NT2/D1 (cell line): ENCODE measurements at regions not wholly inside any gene's neighbourhood (a gene's known extent, or its start where the extent isn't known, plus 50 kb on each side); places are given as distances from the start of the nearest gene placed in this dataset.

Source experiments
- SUZ12 ChIP-seq: IDR thresholded peaks from 2 replicates; pipeline ENCODE4 v1.6.1; 2011; ENCODE audit not compliant: insufficient read length, insufficient read depth; ENCODE audit errors: extremely low read depth
- YY1 ChIP-seq: IDR thresholded peaks from 2 replicates; pipeline ENCODE4 v1.6.1; 2011; ENCODE audit not compliant: insufficient read length, insufficient read depth

GRCh38 chr5:107744418-107745330 is 73.9 kb upstream of the EFNA5 start:
- TF ChIP-seq YY1 (no peak), SUZ12 (no peak)
